GM12864 (cell line): ENCODE measurements at regions not wholly inside any gene's neighbourhood (a gene's known extent, or its start where the extent isn't known, plus 50 kb on each side); places are given as distances from the start of the nearest gene placed in this dataset.

ENCODE experiments used
- DNase-seq: peaks from one replicate; pipeline ENCODE4 v3.0.0-alpha.2; 2011; ENCODE audit warnings: low read depth
- H3K4me3 ChIP-seq: 2 replicates; pipeline ENCODE4 v1.5.1; 2011; ENCODE audit warnings: mild to moderate bottlenecking, low read depth, low read length, control low read depth
- TF ChIP-seq, protein P1 (sequence below): IDR thresholded peaks from 2 replicates; pipeline ENCODE4 v1.5.1; 2011; ENCODE audit warnings: low read depth, mild to moderate bottlenecking, moderate library complexity, low read length, control low read depth, inconsistent platforms; ENCODE audit errors: missing control alignments

DNA sequence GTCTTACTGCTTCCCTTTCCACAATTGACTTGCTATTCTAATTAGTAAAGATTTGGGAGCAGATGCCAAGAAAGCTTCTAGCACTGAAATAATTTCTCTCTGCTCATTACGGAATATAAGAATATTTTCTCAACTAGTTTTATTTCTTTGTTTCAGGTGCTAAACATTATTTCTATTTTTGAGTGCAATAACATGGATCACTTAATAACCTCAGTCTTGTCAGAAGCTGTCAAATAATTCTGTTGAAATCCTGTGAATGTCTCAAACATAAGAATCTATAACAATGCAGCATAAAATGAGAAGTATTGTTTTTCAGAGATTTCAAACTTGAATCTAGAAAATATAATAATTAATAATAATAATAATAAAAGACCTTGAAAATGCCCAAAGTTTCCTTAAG lies 1221.0 kb downstream of the DSC3 start:
- no peak overlapping the region for H3K4me3 ChIP-seq
- no peak for DNase-seq
- TF ChIP-seq, protein P1, sequence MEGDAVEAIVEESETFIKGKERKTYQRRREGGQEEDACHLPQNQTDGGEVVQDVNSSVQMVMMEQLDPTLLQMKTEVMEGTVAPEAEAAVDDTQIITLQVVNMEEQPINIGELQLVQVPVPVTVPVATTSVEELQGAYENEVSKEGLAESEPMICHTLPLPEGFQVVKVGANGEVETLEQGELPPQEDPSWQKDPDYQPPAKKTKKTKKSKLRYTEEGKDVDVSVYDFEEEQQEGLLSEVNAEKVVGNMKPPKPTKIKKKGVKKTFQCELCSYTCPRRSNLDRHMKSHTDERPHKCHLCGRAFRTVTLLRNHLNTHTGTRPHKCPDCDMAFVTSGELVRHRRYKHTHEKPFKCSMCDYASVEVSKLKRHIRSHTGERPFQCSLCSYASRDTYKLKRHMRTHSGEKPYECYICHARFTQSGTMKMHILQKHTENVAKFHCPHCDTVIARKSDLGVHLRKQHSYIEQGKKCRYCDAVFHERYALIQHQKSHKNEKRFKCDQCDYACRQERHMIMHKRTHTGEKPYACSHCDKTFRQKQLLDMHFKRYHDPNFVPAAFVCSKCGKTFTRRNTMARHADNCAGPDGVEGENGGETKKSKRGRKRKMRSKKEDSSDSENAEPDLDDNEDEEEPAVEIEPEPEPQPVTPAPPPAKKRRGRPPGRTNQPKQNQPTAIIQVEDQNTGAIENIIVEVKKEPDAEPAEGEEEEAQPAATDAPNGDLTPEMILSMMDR, result no peak

DNA sequence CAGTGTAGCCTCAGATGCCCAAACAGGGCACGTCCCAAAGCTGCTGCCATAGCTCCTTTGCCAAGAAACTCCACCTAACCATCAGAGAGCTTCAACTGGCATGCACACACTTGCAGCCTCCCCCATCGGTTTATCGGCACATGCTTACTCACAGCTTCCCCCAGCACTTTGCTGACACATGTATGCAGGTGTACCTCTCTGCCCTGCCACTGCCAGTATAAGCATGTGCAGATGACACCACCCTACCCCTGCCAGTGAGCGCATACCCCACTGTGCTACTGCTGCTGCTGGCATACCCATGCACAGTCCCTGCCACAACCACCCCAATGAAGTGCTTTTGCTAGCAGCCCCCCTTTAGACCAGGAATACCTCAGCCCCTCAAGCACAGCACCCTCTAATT lies 1231.0 kb downstream of the DSC3 start:
- DNase-seq, result no peak
- TF ChIP-seq, protein P1, result no peak
- no peak overlapping the region for H3K4me3 ChIP-seq

DNA sequence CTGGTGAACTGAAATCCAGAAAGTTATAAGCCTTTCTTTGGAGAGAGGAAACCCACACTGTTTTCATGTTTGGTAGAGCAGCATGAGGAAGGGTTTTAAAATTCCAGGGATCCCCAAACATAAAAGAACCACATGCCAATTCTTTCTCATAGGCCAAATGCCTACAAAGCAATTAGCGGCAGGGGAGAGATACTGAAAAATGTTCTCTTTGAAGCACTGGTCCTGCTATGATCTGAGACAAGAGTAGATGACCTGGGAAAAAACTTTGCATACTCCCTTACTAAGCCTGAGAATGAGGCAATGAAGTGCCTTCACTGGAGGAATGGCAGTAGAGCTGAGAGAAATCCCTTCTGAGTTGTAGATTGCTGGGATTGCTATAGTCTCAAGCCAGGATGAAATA lies 1261.7 kb downstream of the DSC3 start:
- no peak for DNase-seq
- H3K4me3 ChIP-seq, result no peak overlapping the region
- TF ChIP-seq, protein P1, result no peak

DNA sequence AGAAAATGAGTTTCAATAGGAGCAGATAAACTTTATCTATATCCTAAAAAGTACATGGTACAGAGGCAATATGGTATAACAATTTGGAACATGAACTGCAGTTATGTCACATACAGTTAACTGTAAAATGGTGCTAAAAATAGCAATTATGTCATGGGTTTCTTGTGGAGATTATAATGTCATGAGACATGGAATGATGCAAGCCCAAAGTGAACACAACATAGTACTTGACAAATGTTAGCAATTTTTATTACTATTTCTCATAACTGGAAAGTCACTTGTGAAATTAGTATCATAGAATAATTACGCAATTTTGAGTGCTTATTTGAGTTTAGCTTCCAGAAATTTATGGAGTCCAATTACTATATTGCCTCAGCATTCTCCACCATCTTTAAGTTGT lies 1263.4 kb downstream of the DSC3 start:
- no peak for DNase-seq
- H3K4me3 ChIP-seq, result no peak overlapping the region
- TF ChIP-seq, protein P1, result no peak

DNA sequence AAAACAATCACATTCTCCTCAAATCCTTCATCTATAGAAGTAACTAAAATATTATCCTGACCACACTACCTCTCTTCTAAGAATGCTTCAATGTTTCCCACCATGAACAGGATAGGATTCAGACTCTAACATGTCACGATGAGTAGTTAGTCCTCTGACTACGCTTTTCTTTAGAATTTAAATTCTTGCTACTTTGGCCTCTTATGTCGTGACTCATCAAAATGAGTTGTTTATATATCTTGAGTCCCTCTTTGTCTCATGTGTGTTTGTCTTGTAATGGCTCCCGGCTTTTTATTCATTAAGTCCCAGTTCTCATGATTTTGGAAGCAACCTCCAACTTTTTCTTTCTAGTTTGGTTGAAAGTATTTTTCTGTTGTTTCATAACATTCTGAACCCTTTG lies 1289.2 kb downstream of the DSC3 start:
- TF ChIP-seq, protein P1, result no peak
- H3K4me3 ChIP-seq, result no peak overlapping the region
- no peak for DNase-seq

DNA sequence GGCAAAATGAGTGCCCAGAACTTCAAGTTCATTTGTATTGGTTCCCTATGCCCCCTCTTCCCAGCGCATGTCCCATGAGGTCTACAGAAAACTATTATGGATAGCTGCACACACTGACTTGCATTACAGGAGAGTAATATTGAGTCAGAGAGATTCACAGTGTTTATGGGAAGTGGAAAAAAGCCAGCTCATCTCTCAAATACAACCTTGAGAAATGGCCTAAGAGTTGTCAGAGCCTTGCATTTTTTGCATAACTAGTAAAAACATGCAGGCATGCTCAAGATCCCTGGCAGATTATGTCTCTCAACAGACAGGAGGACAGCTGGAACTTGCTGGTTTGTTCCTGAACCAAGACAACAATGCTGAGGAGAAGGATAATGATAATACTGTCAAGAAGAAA lies 1292.8 kb downstream of the DSC3 start:
- DNase-seq, result no peak
- TF ChIP-seq, protein P1, result no peak
- H3K4me3 ChIP-seq, result no peak overlapping the region

DNA sequence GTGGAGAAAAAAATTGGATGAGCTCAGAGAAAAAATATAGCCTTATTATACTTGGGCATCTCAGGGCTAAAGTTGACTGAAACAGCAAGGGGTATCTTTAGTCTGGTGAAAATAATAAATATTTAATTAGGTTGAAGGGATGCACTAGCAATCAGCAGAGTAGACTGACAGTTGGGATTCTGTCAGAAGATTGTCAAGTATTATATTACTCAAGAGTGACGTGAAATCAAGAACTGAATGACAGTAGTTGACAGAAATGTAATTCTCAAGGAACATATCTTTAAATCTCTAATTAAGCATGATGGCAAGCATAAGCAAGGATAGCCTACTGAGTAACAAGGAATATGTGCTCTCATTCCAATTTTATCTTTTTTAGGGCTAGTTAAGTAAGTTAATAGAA lies 1301.1 kb downstream of the DSC3 start:
- TF ChIP-seq, protein P1, result no peak
- DNase-seq, result no peak
- no peak overlapping the region for H3K4me3 ChIP-seq
